HG03342 (cell line): ENCODE measurements at regions not wholly inside any gene's neighbourhood (a gene's known extent, or its start where the extent isn't known, plus 50 kb on each side); places are given as distances from the start of the nearest gene placed in this dataset.

Experiments used
- ATAC-seq: cut with Tn5 transposase; IDR thresholded peaks from one replicate; pipeline ENCODE4 v1.9.1; 2021; ENCODE audit warnings: mild to moderate bottlenecking, moderate library complexity; ENCODE audit not compliant: unreplicated experiment

DNA sequence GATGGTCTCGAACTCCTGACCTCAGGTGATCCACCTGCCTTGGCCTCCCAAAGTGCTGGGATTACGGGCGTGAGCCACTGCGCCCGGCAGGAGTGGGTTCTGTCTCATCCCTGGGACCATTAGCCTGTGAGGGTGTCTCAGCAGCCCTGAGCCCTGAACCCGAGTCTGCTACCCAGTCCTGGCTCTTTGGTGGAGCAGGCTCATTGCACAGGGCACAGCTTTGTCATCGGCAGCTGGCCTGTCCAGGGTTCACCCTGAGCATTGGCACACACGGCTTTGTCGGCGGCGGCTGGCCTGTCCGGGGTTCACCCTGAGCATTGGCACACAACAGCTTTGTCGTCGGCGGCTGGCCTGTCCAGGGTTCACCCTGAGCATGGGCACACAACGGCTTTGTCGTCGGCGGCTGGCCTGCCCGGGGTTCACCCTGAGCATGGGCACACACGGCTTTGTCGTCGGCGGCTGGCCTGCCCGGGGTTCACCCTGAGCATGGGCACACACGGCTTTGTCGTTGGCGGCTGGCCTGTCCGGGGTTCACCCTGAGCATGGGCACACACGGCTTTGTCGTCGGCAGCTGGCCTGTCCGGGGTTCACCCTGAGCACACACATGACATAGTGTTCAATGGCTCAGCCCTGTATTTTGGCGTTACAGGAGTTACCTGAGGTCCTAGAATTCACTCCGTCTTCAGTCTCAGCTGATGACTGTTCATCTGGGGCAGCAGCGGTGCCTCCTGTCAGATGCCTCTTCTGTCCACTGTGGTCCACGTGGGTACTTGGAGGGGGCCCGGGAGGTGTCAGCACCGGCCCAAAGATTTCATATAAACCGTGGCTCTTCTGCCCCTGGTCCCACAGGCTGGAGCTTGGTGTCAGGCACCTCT, 1082.5 kb downstream of the BRD1 start:
- no peak for ATAC-seq

DNA sequence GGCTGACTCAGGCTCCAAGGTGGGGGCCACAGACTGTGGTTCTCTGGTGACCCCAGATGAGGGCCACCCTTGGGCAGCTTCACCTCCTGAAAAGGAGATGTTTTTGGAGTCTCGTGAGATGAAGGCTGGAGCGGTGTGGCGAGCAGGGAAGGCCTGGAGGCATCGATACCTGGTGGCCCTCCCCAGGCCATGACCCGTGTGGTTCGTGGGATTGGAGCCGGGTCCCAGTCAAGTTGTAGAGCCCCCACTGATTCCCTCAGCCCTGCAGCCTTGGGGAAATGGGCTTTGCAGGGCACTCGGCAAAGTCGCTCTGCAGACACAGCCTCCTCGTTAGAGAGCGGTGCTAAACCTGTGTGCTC, 1083.4 kb downstream of the BRD1 start:
- ATAC-seq: no peak

DNA sequence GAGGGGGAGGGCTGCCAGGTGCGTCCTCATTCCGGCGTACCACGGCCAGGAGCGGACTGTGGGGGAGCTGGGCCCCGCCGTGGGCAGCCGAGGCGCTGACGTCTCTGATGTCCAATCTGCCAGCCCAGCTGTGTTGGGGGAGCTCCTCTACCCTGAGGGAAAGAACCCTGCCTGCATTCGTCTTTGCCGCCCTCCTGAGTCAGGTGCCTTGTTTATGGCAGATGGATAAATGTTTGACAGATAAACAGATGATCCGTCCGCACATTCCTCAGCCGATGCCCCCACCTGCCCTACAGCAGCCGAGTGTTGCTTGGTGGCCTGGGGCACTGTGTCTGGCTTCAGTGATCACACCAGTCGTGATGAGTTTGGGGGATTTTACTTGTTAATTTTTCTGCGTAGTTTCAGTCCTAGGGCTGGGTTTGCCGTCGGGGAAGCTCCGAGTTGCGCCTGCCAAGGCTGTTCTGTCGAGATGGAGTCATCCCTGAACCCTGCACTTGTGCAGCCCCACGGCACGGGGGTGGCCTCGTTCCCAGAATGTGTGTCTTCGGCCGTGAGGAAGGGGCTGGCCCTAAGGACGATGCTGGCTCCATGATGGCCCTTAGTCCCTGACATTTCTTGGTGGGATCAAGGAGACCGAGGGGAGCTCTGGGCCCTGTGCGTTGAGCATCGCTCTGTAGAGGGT, 1083.9 kb downstream of the BRD1 start:
- ATAC-seq: no peak

DNA sequence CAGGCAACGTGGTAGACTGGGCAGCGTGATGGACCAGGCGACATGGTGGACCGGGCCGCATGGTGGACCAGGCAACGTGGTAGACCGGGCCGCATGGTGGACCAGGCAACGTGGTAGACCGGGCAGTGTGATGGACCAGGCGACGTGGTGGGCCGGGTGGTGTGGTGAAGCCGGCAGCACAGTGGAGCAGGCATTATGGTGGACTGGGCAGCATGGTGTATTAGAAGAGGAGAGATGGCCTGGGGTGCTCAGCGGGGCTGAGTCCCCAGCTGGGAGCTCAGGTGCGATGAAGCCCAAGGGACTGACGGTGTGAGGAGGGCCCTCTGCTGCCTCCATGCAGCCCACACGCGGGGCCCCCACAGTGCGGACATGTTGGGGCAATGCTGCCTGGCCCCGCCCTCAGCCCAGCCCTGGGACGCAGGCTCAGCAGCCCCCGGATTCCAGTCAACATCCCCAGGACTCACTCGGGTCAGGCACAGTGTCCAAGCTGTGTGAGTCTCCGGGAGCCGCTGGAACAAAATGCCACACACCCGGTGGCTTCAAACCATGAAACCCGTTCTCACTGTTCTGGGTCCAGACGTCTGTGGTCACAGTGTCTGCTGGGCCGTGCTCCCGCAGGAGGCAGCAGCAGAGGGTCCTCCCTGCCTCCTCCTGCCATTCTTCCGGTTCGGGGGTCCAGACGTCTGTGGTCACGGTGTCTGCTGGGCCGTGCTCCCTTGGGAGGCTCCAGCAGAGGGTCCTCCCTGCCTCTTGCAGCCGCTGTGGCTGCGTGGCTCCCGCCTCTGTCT, 1084.9 kb downstream of the BRD1 start:
- no peak for ATAC-seq

DNA sequence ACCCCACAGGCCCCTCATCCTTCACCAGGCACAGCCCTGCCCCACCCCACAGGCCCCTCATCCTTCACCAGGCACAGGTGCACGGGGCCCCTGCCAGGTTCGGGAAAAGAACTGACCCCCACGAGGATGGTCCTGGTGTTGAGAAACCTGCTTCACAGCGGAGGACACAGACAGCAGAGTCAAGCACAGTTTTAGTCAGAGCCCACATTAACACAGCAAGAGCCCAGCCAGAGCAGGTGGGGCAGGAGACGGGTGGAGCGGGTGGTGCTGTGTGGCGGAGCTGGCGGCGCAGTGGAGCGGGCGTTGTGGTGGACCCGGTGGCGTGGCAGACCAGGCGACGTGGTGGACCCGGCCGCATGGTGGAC, 1085.5 kb downstream of the BRD1 start:
- no peak for ATAC-seq

DNA sequence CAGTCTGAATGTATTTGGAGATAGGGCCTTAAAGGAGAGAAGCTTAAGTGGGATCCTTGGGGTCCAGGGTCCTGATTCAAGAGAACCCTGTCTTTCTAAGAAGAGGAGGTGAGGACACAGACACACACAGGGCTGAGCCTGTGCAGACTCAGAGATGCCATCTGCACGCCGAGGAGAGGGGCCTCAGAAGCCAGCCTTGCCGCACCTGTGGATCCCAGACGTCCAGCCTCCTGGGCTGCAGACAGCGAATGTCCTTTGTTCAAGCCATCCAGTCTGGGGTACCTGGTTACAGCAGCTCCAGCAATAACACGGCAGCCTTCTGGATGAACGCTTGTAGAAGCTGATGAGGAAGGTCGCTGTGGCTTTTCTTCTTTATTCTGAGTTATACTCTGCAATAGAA, 1086.1 kb downstream of the BRD1 start:
- ATAC-seq: no peak

DNA sequence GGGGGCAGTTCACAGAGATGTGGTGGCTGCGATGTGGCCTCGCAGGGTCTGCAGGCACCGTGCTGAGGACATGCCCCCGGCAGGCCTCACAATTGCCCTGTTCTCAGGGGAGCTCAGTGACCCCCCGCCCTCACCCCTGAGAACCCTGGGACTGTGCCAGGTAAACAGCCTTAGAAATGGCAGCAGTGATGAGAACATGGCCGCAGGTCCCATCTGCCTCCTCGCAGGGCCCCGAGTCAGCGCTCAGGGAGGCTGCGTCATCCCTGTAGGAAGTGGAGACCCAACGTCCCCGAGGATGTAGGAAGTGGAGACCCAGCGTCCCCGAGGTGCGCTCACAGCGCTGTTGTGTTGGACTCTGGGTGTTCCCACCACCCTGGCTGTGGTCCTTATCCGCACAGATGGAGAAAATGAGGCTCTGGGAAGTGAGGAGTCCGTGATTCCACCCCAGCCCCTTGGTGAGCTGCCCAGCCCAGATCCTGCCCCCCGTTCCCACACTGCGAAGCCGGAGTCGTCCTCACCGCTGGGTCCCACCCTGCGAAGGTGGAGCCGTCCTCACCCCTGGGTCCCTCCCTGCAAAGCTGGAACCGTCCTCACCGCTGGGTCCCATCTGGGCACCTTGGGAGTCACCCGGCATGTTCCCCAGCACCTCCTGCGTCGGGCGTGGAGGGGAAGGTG, 1086.8 kb downstream of the BRD1 start:
- no peak for ATAC-seq

DNA sequence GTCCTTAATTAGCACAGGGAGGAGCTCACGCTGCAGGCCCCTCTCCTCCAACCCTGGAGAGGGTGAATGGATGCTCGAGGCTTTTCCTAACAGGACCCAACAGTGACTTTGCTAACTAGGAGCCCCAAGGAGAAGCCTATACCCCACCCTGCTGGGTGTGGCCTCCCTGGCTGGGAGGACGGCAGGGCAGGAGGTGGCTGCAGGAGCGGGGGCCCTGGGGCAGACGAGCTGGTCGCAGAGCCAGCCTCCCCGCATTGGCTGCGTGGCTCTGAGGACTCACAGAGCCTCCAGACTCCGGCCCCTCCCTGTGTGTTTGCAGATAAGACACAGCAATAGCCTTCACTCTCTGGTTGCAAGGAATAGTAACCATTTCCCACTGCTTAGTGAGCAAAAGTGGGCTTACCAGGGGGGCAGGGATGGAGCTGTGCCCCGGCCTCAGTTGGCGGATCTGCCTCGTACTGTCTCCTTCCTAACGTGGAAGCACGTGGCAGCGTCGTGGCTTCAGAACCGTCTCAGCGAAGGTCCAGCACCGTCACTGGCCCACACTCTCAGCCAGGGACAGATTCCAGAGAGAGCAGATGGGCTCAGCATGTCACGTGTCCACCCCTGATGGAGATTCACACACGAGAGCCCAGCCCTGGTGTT, 1087.5 kb downstream of the BRD1 start:
- ATAC-seq: no peak

DNA sequence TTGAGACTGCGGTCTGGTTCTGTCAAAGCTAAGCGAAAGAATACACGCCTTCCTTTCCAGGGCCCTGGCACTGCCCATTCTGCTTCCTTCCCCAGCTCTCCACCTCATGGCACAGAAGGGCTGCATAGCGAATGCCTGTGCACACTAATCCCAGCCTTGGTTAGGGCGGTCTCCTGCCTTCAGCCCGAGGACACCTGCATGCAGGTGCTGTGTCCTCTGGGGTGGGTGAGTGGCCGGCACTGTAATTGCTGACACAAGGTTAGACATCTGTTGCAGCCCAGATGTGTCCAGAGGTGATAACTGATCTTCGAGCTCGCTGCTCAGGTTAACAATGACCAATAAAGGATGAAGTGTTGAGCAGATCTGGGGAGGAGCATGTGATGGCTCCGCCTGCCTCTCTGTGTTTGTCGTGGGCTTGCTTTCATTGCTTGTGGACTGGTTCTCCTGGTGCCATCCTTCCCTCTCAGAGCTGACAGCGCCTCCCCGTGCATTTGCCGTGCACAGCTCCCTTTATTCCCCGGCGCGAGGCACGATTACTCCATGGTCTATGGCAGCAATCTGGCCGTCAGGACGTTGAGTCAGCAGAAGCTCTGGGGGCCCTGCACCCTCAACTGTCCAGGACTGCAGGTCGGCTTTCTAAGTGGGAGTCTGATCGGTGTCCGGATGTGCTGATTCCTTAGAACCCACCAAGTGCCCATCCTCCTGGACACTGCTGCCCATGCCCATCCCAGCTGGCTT, 1088.2 kb downstream of the BRD1 start:
- no peak for ATAC-seq

DNA sequence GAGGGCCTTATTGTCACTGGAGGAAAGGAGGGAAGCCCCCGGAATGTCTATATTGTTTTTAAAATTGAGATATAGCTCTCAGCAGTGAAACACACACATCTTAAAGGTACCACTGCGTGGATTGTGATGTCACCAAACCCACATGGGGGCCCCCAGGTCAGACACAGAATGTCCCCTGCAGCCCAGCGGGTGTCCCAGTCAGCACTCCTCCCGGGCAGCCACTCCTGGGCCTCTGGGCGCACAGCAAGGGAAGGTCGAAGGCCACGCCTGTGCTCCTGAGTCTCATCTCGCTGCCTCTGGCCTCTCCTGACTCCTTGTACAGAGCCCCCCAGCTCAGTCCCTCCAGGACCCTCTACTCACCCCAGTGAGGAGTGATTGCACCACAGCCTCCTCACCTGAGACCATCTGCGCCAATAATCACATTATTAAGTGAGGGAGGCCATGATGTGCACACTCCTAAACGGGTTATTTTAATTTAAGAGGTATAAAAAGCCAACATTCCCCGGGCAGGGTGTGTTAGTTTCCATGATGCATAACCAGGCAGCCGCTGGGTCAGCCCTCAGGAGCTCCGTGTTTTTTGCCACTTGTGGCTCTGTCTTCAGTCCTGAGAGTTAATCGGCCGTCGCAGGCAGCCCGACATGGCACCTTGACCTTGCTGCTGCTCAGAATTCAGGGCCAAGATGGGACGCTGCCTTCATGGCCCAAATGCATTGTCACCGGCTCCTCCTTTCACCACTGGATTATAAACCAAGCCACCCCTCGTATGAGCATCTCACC, 1089.3 kb downstream of the BRD1 start:
- no peak for ATAC-seq

DNA sequence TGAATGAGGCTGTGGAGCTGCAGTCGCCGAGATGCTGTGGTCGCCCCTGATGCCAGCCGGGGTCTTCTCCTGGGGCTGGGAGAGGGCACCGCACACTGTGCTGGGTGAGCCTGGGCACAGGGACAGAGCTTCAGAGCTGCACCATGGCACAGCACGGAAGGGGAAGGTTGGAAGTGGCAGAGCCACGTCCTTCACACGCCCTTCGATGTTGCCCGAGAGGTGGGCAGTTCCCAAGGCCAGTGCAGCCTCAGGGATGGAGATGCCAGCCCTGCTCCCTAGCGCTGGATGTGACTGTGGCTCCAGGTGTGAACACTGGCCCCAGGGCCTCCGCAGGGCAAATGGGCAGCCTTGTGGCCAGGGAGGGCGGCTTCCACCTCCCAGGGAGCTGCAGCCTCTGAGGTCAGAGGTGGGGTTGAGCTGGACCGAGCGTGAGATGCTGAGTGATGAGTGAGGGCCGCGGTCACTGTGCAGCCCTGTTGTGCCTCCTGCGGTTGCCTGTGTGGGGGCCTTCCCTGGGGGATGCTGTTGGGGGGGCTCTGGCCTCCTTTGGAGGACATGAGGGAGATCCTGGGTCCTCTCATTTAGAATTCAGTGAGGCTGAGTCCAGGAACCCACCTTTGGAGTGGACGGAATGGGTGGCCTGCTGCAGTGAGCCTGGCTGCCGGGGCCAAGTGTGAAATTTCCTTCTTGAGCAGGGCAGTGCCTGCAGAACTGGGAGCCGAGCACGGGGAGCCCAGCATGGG, 1090.0 kb downstream of the BRD1 start:
- ATAC-seq: no peak

DNA sequence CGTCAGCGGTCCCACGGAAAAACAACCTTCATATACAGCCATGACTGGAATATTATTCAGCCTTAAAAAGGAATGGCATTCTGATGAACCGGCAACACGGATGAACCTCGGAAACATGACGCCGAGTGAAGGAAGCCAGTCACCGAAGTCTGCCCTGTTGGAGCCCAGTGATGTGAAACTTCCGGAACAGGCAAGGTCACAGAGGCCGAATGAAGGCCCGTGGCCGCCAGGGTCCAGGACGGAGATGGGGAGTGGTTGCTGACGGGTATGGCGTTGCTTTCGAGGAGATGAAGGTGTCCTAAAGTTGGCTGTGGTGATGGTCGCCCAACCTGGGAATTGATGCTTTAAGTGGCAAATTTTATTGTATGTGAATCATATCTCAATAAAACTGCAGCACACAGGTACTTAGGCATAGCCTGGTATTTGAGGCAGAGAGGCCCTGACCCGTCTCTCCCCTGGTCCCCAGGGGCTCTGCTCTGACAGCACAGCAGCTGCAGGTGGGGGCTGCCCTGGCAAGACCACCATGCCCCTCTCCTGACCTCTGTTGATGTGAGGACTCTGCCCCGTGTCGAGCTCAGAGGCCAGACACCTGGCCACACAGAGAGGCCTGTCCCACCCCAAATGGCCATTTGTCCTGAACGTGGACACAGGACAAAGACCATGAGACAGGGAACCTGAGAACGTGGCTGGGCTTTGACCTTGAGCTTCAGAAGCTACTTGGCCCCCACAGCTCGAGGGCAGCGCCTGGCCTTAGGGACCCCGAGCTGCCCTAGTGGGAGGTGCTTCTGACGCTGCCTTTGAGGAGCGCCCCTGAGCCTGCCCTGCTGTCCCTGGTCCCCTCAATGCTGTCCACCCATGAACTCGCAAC, 1090.8 kb downstream of the BRD1 start:
- ATAC-seq: no peak

DNA sequence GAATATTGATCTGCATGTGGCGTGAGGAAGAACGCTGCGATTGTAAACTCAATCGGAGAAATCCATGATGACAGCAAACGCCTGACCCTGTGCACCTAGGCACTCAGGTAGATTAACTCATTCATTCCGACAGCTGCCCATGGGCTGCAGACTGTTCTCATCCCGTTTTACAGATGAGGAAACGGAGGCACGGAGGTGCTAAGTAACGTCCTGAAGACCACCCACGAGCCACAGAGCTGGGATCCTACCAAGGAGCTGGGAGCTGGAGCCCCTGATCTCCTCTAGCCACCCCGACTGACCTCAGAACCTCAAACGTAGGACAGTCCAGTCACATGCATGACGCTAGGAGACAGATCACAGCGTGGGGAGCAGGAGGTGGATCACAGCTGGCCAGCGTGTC, 1092.7 kb downstream of the BRD1 start:
- no peak for ATAC-seq

DNA sequence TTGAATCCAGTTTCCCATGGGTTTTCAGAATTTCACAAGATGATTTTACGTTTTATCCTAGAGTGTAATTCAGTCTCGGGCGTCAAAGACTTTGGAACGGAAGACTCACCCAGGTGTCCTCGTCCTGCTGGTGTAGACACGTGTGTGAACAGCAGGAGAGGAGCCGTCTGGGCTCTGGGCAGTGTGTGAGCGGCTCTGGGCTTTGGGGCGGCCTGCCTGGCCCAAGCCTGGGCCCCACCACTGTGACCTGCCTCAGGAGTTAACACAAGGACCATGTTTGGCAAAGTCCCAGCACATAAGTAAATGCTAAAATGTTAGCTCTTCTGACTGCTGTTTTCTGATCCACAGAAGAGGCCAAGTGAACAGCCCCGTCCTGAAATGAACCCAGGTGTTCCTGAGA, 1093.3 kb downstream of the BRD1 start:
- ATAC-seq: no peak

DNA sequence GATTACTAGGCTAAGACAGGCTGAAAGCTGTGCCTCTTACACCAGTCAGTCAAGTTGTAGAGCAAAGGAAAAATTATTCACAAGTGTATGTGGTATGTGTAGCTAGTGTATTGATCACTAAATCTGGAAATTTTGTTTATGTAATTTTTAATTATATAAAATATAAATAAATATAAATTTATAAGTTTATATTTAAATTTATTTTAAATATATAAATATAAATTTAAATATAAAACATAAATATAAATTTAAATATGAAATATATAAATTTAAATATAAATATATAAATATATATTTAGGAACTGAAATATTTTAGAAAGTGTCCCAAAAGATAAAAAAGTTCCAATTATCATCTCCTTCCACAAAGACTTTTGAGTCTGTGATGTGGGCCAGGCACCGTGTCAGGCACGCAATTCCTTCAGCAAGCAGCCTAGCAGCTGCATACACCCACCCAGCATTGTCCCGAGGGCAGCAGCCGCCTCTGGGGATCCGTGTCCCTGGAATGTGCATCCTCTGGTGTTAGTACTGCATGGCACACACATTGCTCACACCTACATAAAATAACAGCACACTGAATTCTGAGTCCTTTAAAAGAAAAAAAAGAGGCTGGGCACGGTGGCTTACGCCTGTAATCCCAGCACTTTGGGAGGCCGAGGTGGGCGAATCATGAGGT, 1098.0 kb downstream of the BRD1 start:
- ATAC-seq: no peak

DNA sequence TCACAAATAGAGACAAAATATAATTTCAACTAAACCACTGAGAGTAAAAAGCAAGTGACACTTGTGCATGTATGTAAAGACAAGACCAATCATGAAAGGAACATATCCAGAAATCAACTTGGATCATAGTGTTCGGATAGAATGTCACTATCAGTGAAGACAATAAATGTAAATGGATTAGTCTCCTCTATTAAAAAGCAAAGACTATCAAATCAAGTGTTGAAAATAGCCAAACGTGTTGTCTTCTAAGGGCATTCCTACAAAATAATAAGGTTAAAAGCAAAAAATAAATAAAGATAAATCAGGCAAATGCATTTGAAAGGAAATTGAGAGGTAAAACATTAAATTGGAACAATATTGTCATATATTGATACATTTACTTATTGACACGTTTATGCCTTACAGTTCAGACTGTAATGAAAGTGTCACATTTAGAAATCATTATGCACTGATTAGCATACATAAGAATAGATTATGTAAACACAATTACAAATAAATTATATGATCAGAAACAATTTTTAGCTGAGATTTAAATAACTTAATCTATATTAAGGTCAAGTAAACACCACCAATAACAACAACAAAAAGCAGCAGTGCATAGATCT, 1100.1 kb downstream of the BRD1 start:
- no peak for ATAC-seq

DNA sequence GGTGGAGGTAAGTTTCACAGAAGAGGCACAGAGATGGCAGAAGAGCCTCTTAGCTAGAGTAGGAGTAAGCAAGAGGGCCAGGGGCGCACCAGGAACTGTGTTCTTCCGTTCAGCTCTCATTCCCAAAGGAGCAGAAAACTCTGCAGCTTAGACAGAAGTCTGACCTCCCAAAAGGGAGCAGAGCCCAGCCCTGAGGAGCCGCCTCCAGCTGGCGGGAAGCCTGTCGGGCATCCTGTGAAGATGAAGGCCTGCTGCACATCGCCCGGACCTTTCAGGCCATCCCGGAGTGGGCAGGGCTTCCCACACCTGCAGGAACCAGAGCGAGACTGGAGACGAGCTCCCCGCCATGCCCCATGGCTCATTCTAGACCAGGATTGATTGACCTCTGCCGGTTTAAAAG, 1102.8 kb downstream of the BRD1 start:
- ATAC-seq: no peak
